Right lobe of liver (tissue), 4 donors: ENCODE measurements at regions not wholly inside any gene's neighbourhood (a gene's known extent, or its start where the extent isn't known, plus 50 kb on each side); places are given as distances from the start of the nearest gene placed in this dataset.

Experiments
- POLR2A ChIP-seq: fragments of 450-650 bp; IDR thresholded peaks from one replicate; pipeline ENCODE4 v1.6.1; 2017; ENCODE audit warnings: antibody characterized with exemption, mild to moderate bottlenecking
- TF ChIP-seq, protein P1 (sequence below), 4 donors: fragments of 200-600 bp in 3 of 4; fragments of 450-650 bp in 1 of 4; IDR thresholded peaks; one replicate each; pipeline versions ENCODE4 v1.5.1 to v1.8.0; 2016 to 2022; ENCODE audit warnings: antibody characterized with exemption in 4 of 4, mild to moderate bottlenecking in 2 of 4
- donor health status: DM: no; HTN: no; CAD: no.
- donor health status: DM: no; HTN: no; CAD: no.
- donor health status: DM: no; HTN: yes; CAD: no.

GRCh38 chr4:71855944-71856343, 72.1 kb upstream of the GC start:
- TF ChIP-seq, protein P1, sequence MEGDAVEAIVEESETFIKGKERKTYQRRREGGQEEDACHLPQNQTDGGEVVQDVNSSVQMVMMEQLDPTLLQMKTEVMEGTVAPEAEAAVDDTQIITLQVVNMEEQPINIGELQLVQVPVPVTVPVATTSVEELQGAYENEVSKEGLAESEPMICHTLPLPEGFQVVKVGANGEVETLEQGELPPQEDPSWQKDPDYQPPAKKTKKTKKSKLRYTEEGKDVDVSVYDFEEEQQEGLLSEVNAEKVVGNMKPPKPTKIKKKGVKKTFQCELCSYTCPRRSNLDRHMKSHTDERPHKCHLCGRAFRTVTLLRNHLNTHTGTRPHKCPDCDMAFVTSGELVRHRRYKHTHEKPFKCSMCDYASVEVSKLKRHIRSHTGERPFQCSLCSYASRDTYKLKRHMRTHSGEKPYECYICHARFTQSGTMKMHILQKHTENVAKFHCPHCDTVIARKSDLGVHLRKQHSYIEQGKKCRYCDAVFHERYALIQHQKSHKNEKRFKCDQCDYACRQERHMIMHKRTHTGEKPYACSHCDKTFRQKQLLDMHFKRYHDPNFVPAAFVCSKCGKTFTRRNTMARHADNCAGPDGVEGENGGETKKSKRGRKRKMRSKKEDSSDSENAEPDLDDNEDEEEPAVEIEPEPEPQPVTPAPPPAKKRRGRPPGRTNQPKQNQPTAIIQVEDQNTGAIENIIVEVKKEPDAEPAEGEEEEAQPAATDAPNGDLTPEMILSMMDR (IDR thresholded peaks at IDR 0.05): no peak
- no peak for TF ChIP-seq POLR2A
